ENCODE measurements at regions not wholly inside any gene's neighbourhood (a gene's known extent, or its start where the extent isn't known, plus 50 kb on each side); places are given as distances from the start of the nearest gene placed in this dataset.
"Not testable (repeated sequence)": the region's sequence is repeated elsewhere in the genome, so short reads cannot be mapped to it uniquely, and the experiment has no call there.

DNA sequence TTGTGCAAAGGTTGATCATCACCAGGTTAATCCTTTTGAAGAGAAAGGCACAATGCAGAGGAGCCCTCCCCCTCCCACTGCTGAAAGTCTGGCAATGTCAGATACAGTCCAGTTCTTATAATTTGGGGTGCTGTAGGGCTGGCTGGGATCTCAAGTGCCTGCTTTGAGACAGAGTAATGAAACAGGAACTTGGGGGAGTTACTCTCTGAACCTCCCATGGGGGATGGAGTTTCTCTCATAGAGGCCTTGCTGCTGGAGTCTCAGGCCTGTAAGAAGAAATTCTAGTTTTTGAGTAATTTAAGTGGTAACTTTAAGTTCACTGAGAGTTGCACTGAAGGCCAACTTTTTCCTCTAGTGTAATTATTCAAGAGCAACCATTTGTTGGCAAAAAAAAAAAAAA, 410.5 kb downstream of the KCNRG start:
- peaks cover 8% of the 10 kb centered on the region for H3K27me3 Mint-ChIP-seq (ENCODE audit: low read depth)
- no peaks in the 10 kb centered on the region for H3K4me1 Mint-ChIP-seq (ENCODE audit: low read depth)
- H3K4me3 Mint-ChIP-seq: no peak overlapping the region
- H3K27ac Mint-ChIP-seq: no peak overlapping the region
- no peak for DNase-seq (ENCODE audit: low spot score)
- H3K9me3 Mint-ChIP-seq: no peaks in the 10 kb centered on the region
- no peaks in the 10 kb centered on the region for H3K36me3 Mint-ChIP-seq (ENCODE audit: low read depth)

DNA sequence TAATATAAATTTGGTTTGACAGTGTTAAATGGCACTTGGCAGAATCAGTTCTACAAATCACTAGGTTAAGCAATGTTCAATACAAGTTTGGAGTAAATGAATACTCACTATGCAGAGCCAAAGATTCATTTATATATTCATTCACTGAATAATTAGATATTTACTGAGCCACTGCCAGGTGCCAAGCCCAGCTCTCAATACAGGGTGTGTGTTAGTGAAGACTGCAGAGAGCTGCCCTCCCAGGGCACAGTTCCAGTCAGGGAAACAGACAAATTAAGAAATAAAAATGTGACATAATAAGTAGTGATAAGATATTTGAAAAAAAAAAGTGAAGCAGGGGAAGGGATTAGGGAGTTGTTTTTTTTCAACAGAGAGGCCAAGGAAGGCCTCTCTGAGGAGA, 411.7 kb downstream of the KCNRG start:
- DNase-seq (ENCODE audit: low spot score): no peak
- no peaks in the 10 kb centered on the region for H3K9me3 Mint-ChIP-seq
- no peaks in the 10 kb centered on the region for H3K36me3 Mint-ChIP-seq (ENCODE audit: low read depth)
- H3K27me3 Mint-ChIP-seq (ENCODE audit: low read depth): peaks cover 8% of the 10 kb centered on the region
- H3K4me3 Mint-ChIP-seq: no peak overlapping the region
- H3K4me1 Mint-ChIP-seq (ENCODE audit: low read depth): no peaks in the 10 kb centered on the region
- no peak overlapping the region for H3K27ac Mint-ChIP-seq

DNA sequence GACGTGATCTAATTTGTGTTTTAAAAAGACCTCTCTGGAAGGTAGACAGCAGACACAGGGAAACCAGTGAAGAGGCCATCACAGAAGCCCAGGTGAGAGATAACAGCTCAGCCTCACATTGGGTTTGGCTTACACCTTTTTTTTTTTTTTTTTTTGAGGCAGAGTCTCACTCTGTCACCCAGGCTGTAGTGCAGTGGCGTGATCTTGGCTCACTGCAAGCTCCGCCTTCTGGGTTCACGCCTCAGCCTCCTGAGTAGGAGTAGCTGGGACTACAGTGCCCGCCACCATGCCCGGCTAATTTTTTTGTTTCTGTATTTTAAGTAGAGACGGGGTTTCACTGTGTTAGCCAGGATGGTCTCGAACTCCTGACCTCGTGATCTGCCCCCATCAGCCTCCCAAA, 412.3 kb downstream of the KCNRG start:
- H3K27ac Mint-ChIP-seq; H3K9me3 Mint-ChIP-seq; H3K27me3 Mint-ChIP-seq (ENCODE audit: low read depth); DNase-seq (ENCODE audit: low spot score); H3K4me1 Mint-ChIP-seq (ENCODE audit: low read depth); H3K36me3 Mint-ChIP-seq (ENCODE audit: low read depth); H3K4me3 Mint-ChIP-seq: not testable (repeated sequence)

DNA sequence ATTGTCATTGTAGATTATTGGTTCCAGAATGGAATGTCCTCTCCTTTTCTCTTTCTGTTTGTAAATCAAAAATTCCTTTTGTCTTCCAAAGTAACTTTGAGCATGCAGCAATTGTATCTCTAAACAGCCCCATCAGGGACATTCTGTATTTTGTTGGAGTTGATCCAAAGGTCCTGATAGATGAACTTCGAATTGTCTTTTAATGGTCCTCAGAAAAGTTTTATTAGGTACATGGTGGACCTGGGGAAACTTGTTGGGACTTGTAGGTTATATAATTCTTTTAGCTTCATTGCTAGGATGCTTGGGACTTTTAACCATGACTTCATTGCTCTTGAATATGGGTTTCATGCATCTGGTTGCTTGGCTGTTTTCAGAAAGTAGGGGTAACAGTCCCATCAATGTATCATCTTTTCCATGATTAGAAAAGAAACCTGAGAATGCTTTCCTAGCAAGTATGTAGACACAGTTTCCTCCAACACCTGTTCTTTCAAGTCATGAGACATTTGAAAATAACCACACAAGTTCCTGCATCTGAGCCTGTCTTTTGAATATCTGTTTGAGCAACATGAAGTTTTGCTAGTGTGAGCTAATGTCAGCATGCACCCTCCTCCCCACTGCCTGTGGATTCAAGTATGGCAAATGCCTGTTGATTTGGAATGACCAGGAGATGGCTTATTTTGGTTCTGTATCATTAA, 413.1 kb downstream of the KCNRG start:
- Mint-ChIP-seq H3K4me1 (ENCODE audit: low read depth) (no peaks in the 10 kb centered on the region), H3K36me3 (ENCODE audit: low read depth) (no peaks in the 10 kb centered on the region), H3K27ac (no peak overlapping the region), H3K27me3 (ENCODE audit: low read depth) (peaks cover 8% of the 10 kb centered on the region), H3K4me3 (no peak overlapping the region), H3K9me3 (no peaks in the 10 kb centered on the region)
- DNase-seq (ENCODE audit: low spot score): no peak

DNA sequence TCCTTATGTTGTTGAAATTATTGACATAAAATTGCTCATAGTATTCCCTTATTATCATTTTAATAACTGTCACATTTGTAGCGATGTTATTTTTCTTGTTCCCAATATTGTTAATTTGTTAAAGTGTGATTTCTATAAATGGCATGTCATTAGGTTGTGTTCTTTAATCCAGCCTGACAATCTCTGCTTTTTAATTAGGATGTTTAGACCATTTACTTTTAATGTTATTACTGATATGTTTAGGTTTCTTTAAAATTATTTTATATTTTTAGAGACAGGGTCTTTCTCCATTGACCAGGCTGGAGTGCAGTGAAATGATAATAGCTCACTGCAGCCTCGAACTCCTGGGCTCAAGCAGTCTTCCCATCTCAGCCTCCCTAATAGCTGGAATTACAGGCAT, 408.5 kb downstream of the DLEU7 start:
- Mint-ChIP-seq H3K27me3 (ENCODE audit: low read depth) (peaks cover 4% of the 10 kb centered on the region), H3K36me3 (ENCODE audit: low read depth) (no peaks in the 10 kb centered on the region), H3K4me1 (ENCODE audit: low read depth) (no peaks in the 10 kb centered on the region), H3K27ac (no peak overlapping the region), H3K4me3 (no peak overlapping the region), H3K9me3 (no peaks in the 10 kb centered on the region)
- no peak for DNase-seq (ENCODE audit: low spot score)

DNA sequence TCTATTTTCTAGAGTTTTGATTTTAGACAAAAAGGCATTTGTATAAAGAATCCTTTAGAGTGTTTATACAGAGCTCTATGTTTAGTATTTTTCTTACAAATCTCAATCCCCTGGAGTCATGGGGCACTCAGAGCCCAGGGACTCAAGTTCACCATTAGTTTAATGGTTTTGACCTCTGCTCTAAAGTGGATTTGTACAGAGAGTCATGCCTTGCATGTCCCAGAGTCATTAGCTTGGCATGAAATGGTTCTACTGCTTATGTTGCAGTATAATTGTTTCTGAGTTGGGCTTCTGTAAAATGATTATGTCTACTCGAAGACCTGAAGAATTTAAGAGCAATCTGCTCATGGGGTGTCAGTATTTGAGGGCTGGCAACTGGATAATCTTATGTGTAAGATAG, 406.2 kb downstream of the DLEU7 start:
- no peak overlapping the region for H3K4me3 Mint-ChIP-seq
- no peaks in the 10 kb centered on the region for H3K36me3 Mint-ChIP-seq (ENCODE audit: low read depth)
- no peaks in the 10 kb centered on the region for H3K9me3 Mint-ChIP-seq
- DNase-seq (ENCODE audit: low spot score): no peak
- H3K27me3 Mint-ChIP-seq (ENCODE audit: low read depth): peaks cover 12% of the 10 kb centered on the region
- no peak overlapping the region for H3K27ac Mint-ChIP-seq
- no peaks in the 10 kb centered on the region for H3K4me1 Mint-ChIP-seq (ENCODE audit: low read depth)

DNA sequence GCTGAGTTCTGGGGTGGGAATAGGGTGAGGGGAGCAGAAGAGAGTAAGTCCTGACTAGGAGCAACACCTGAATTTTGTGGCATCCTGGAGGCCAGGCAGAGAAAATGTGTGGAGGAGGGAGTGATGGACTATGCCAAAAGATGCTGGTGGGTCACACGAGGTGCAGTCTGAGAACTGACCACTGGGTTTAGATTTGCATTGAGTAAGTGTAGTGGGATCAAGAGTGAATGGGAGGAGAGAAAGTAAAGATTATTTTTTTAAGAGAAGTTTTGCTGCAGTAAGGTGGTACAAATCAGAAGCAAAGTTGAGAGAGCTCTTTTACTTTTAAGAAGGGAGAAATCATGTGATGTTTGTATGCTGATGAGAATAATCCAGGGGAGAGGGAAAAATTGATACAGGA, 405.1 kb downstream of the DLEU7 start:
- peaks cover 16% of the 10 kb centered on the region for H3K27me3 Mint-ChIP-seq (ENCODE audit: low read depth)
- DNase-seq (ENCODE audit: low spot score): no peak
- H3K4me1 Mint-ChIP-seq (ENCODE audit: low read depth): peaks cover 3% of the 10 kb centered on the region
- H3K9me3 Mint-ChIP-seq: no peaks in the 10 kb centered on the region
- H3K27ac Mint-ChIP-seq: no peak overlapping the region
- H3K36me3 Mint-ChIP-seq (ENCODE audit: low read depth): no peaks in the 10 kb centered on the region
- no peak overlapping the region for H3K4me3 Mint-ChIP-seq

DNA sequence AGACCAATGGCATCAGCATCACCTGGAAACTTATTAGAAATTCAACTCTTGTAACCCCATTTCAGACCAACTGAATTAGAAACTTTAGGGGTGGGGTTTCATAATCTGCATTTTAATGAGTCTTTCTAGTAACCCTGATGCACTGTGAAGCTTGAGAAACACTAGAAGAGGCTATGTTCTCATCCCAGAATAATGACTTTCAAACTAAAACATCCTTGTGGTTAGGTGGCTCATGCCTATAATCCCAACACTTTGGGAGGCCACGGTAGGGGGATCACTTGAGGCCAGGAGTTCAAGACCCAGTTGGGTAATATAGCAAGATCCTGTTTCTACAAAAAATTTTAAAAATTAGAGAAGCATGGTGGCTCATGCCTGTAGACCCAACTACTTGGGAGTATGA, 402.4 kb downstream of the DLEU7 start:
- Mint-ChIP-seq H3K27ac (no peak overlapping the region), H3K9me3 (no peaks in the 10 kb centered on the region), H3K4me3 (no peak overlapping the region), H3K36me3 (ENCODE audit: low read depth) (no peaks in the 10 kb centered on the region), H3K4me1 (ENCODE audit: low read depth) (peaks cover 3% of the 10 kb centered on the region), H3K27me3 (ENCODE audit: low read depth) (peaks cover 24% of the 10 kb centered on the region)
- no peak for DNase-seq (ENCODE audit: low spot score)

DNA sequence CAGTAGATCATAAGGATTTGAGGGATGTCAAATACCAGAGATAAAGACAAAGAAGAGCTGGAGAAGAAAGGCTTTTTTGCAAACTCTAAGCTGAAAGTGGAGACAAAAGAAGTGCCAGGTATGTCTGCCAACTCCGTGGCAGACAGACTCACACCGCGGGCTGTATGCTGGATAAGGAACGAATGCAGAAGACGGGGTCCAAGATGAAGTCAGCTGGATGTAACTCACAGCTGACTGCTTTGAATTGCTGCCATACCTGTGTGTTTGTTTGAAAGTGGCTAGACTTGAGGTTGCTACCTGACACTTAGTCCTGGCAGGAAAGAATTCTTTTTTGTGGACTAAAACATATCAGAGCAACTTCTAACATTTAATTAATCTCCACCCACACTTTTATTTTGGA, 398.8 kb downstream of the DLEU7 start:
- no peak overlapping the region for H3K27ac Mint-ChIP-seq
- H3K4me3 Mint-ChIP-seq: no peak overlapping the region
- peaks cover 3% of the 10 kb centered on the region for H3K4me1 Mint-ChIP-seq (ENCODE audit: low read depth)
- no peaks in the 10 kb centered on the region for H3K9me3 Mint-ChIP-seq
- H3K36me3 Mint-ChIP-seq (ENCODE audit: low read depth): no peaks in the 10 kb centered on the region
- H3K27me3 Mint-ChIP-seq (ENCODE audit: low read depth): peaks cover 28% of the 10 kb centered on the region
- DNase-seq (ENCODE audit: low spot score): no peak

DNA sequence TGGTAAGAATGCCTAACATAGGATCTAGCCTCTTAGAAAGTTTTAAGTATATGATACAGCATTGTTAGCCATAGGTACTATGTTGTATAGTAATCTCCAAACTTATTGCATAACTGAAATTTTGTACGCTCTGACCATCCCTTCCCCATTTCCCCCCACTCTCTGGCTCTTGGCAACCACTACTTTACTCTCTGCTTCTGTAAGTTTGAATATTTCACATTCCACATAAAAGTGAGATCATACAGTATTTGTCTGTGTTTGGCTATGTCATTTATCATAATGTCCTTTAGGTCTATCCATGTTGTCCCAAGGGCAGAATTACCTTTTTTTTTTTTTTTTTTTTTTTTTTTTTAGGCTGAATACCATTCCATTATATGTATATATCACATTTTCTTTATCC, 396.9 kb downstream of the DLEU7 start:
- Mint-ChIP-seq H3K27me3 (ENCODE audit: low read depth) (peaks cover 20% of the 10 kb centered on the region), H3K36me3 (ENCODE audit: low read depth) (no peaks in the 10 kb centered on the region), H3K4me1 (ENCODE audit: low read depth) (peaks cover 3% of the 10 kb centered on the region), H3K9me3 (no peaks in the 10 kb centered on the region), H3K27ac (no peak overlapping the region), H3K4me3 (no peak overlapping the region)
- no peak for DNase-seq (ENCODE audit: low spot score)

DNA sequence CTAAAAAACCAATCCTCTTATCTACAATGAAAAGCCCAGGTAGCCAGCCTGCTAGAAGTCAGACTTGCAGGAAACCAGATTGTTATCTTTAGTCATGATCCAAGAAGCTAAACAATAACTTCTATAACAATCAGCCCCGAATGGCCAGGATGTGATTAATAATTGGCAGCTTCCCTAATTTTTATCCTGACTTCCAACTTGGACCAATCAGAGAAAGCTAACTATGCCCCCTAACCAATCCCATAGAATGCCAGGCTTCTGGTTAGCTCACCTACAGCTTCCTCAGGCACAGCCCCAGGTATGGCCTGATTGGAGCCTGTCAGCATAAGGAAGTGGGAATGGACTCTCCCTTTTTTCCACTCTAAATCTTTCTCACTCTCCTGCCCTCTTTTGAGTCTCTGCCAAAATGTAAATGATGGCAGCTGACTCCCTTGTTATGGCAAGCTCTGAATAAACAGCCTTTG, 394.9 kb downstream of the DLEU7 start:
- H3K36me3 Mint-ChIP-seq (ENCODE audit: low read depth): no peaks in the 10 kb centered on the region
- no peaks in the 10 kb centered on the region for H3K9me3 Mint-ChIP-seq
- no peak overlapping the region for H3K4me3 Mint-ChIP-seq
- H3K27me3 Mint-ChIP-seq (ENCODE audit: low read depth): peaks cover 11% of the 10 kb centered on the region
- H3K4me1 Mint-ChIP-seq (ENCODE audit: low read depth): no peaks in the 10 kb centered on the region
- no peak overlapping the region for H3K27ac Mint-ChIP-seq
- DNase-seq (ENCODE audit: low spot score): no peak

DNA sequence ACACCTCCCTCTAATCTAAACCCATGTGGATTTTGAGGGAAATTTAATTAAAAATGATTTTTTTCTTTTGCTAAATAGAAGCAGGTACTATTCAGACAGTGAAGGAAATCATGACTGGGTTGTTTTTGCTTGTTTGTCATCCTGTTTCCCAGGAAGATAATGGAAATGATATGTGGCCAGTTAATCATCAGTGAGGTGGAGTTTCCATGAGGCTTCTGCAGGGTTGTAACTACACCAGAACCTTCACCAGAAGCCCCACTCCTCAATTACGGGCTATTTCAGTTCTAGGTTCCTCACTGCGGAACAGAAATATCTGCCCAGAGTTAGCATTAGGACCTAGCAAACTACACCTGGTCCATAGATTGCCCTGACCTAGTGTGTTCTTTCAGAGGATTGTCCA, 394.0 kb downstream of the DLEU7 start:
- Mint-ChIP-seq H3K4me3 (no peak overlapping the region), H3K4me1 (ENCODE audit: low read depth) (no peaks in the 10 kb centered on the region), H3K27me3 (ENCODE audit: low read depth) (peaks cover 11% of the 10 kb centered on the region), H3K27ac (no peak overlapping the region), H3K36me3 (ENCODE audit: low read depth) (no peaks in the 10 kb centered on the region), H3K9me3 (no peaks in the 10 kb centered on the region)
- no peak for DNase-seq (ENCODE audit: low spot score)

DNA sequence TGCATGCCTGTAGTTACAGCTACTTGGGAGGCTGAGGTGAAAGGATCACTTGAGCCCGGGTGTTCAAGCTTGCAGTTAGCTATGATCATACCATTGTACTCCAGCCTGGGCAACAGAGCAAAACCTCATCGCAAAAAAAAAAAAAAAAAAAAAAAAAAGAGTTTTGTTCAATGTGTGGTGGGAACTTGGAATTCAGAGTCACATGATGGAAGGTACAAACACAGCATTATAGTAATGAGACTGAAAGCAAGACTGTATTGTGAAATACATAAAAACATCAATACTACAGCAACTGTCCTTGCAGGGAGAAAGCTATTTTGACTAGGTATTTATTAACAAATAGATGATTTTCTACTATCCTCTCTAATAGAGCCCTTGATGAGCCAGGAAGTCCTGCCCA, 393.2 kb downstream of the DLEU7 start:
- DNase-seq (ENCODE audit: low spot score): no peak
- H3K4me1 Mint-ChIP-seq (ENCODE audit: low read depth): no peaks in the 10 kb centered on the region

DNA sequence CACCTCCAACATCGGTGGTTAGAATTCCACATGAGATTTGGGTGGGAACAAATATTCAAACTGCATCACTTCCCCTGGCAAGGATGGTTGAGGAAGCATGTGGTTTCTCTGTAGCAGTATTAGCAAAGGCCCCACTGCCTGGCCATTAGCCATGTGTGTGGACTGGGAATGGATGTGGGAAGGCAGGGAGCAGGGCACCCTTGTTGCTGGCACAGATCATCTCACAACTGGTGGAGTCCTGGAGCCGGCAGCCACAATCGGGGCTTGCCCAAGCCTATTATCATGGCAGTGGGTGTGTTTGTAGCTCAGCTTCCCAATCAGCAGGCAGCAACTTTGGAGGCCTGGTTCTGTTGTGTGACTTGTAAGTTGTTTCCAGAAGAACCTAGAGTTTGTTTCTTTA, 391.9 kb downstream of the DLEU7 start:
- Mint-ChIP-seq H3K4me3 (no peak overlapping the region), H3K27me3 (ENCODE audit: low read depth) (peaks cover 1% of the 10 kb centered on the region), H3K36me3 (ENCODE audit: low read depth) (no peaks in the 10 kb centered on the region), H3K27ac (no peak overlapping the region), H3K4me1 (ENCODE audit: low read depth) (no peaks in the 10 kb centered on the region), H3K9me3 (no peaks in the 10 kb centered on the region)
- no peak for DNase-seq (ENCODE audit: low spot score)

More for the DNA sequence above, 393.2 kb downstream of the DLEU7 start:
- Mint-ChIP-seq H3K36me3 (ENCODE audit: low read depth) (no peaks in the 10 kb centered on the region), H3K4me3 (no peak overlapping the region), H3K27me3 (ENCODE audit: low read depth) (peaks cover 7% of the 10 kb centered on the region), H3K9me3 (no peaks in the 10 kb centered on the region), H3K27ac (no peak overlapping the region)

DNA sequence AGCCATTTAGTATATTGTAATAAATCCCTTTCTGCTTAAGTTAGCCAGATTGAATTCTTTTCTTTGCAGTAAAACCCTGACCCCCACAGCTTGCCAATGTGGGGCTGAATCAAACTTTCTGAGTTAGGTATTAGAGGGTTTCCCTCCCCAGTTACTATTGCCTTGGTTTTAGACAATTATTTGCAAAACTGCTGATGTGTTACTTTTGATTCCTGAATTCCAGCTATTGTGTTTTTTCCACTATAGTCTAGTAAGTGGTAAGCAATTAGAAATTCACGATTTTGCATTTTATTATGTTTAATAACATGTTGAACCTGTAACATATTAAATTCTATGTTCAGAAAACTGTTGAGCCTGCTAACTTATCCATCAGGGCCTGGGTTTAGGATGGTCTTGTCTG, 391.5 kb downstream of the DLEU7 start:
- DNase-seq (ENCODE audit: low spot score): no peak
- Mint-ChIP-seq H3K36me3 (ENCODE audit: low read depth) (no peaks in the 10 kb centered on the region), H3K27ac (no peak overlapping the region), H3K9me3 (no peaks in the 10 kb centered on the region), H3K4me3 (no peak overlapping the region), H3K4me1 (ENCODE audit: low read depth) (no peaks in the 10 kb centered on the region), H3K27me3 (ENCODE audit: low read depth) (peaks cover 2% of the 10 kb centered on the region)

Data from T-helper 2 cell treated with Interferon-gamma antibody and Interleukin-4, amounts not matched to agents 5 μg/mL and 100 μg/mL, for 36 hours (primary cell).